ENCODE measurements at regions not wholly inside any gene's neighbourhood (a gene's known extent, or its start where the extent isn't known, plus 50 kb on each side); places are given as distances from the start of the nearest gene placed in this dataset.

DNA sequence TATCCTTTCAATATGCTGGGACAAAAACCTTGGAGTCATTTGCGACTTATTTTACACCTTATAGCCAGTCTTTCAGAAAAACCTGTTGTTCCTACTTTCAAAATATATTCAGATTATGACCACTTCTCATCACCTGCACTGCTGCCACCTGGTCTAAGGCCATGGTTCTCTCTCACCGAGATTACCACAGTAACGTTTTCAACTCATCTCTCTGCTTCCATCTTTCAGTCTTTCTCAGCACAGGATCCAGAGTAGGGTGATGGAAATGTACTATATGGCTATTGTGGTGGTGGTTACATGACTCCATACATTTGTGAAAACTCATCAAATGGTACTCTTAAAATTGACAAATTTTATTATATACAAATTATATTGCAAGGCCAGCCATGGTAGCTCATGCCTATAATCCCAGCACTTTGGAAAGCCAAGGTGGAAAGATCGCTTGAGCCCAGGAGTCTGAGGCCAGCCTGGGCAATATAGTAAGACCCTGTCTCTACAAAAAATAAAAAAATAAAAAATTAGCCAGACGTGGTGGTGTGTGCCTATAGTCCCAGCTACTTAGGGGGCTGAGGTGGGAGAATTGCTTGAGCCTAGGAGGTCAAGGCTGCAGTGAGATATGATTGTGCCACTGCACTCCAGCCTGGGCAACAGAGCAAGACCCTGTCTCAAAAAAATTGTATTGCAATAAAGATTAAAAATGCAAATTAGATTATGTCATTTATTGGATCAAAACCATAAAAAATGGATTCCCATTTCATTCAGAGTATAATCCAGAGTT, 120.9 kb upstream of the PPP2R5A start (continued):
- no peak for TF ChIP-seq JUNB (IDR thresholded peaks at IDR 0.05; ENCODE audit: unreplicated experiment)
- TF ChIP-seq, protein P1, sequence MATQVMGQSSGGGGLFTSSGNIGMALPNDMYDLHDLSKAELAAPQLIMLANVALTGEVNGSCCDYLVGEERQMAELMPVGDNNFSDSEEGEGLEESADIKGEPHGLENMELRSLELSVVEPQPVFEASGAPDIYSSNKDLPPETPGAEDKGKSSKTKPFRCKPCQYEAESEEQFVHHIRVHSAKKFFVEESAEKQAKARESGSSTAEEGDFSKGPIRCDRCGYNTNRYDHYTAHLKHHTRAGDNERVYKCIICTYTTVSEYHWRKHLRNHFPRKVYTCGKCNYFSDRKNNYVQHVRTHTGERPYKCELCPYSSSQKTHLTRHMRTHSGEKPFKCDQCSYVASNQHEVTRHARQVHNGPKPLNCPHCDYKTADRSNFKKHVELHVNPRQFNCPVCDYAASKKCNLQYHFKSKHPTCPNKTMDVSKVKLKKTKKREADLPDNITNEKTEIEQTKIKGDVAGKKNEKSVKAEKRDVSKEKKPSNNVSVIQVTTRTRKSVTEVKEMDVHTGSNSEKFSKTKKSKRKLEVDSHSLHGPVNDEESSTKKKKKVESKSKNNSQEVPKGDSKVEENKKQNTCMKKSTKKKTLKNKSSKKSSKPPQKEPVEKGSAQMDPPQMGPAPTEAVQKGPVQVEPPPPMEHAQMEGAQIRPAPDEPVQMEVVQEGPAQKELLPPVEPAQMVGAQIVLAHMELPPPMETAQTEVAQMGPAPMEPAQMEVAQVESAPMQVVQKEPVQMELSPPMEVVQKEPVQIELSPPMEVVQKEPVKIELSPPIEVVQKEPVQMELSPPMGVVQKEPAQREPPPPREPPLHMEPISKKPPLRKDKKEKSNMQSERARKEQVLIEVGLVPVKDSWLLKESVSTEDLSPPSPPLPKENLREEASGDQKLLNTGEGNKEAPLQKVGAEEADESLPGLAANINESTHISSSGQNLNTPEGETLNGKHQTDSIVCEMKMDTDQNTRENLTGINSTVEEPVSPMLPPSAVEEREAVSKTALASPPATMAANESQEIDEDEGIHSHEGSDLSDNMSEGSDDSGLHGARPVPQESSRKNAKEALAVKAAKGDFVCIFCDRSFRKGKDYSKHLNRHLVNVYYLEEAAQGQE (IDR thresholded peaks at IDR 0.05; ENCODE audit: unreplicated experiment): no peak
- TF ChIP-seq, protein P2, sequence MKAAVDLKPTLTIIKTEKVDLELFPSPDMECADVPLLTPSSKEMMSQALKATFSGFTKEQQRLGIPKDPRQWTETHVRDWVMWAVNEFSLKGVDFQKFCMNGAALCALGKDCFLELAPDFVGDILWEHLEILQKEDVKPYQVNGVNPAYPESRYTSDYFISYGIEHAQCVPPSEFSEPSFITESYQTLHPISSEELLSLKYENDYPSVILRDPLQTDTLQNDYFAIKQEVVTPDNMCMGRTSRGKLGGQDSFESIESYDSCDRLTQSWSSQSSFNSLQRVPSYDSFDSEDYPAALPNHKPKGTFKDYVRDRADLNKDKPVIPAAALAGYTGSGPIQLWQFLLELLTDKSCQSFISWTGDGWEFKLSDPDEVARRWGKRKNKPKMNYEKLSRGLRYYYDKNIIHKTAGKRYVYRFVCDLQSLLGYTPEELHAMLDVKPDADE (IDR thresholded peaks at IDR 0.05): no peak

DNA sequence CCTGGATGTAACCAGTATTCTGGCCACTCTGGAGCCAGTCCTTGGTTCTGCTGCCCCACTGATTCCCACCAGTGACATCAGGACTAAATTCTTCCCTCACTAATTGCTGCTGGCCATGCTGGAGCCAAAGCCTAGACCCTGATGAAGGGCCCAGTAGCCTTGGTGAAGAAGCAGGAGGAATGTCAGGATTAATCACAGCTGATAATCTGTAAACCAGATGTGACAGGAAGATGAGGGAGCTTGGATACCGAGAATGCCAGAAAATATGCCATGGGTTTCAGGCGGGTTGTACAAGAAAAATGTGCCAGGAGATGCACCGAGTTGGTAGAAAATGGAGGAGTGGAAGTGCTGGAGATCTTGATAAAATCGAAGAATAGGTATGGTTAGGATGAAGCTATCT, 119.0 kb upstream of the PPP2R5A start:
- no peak for ATAC-seq
- DNase-seq (ENCODE audit: low spot score): no peak
- no peaks in the 10 kb centered on the region for H3K9me3 Mint-ChIP-seq
- H3K4me3 Mint-ChIP-seq: no peak overlapping the region
- H3F3A ChIP-seq (replicated peaks; ENCODE audit: low read depth): no peaks in the 10 kb centered on the region
- H3K79me2 ChIP-seq (replicated peaks; ENCODE audit: insufficient read depth): no peaks in the 10 kb centered on the region
- no peak overlapping the region for H3K27ac Mint-ChIP-seq
- no peak overlapping the region for H3K4me3 ChIP-seq
- no peaks in the 10 kb centered on the region; the same call in 2 of the 3 replicates for H3K4me1 Mint-ChIP-seq
- no peaks in the 10 kb centered on the region for H3K27me3 Mint-ChIP-seq (ENCODE audit: insufficient read depth, low read depth, poor library complexity)
- TF ChIP-seq, protein P3, sequence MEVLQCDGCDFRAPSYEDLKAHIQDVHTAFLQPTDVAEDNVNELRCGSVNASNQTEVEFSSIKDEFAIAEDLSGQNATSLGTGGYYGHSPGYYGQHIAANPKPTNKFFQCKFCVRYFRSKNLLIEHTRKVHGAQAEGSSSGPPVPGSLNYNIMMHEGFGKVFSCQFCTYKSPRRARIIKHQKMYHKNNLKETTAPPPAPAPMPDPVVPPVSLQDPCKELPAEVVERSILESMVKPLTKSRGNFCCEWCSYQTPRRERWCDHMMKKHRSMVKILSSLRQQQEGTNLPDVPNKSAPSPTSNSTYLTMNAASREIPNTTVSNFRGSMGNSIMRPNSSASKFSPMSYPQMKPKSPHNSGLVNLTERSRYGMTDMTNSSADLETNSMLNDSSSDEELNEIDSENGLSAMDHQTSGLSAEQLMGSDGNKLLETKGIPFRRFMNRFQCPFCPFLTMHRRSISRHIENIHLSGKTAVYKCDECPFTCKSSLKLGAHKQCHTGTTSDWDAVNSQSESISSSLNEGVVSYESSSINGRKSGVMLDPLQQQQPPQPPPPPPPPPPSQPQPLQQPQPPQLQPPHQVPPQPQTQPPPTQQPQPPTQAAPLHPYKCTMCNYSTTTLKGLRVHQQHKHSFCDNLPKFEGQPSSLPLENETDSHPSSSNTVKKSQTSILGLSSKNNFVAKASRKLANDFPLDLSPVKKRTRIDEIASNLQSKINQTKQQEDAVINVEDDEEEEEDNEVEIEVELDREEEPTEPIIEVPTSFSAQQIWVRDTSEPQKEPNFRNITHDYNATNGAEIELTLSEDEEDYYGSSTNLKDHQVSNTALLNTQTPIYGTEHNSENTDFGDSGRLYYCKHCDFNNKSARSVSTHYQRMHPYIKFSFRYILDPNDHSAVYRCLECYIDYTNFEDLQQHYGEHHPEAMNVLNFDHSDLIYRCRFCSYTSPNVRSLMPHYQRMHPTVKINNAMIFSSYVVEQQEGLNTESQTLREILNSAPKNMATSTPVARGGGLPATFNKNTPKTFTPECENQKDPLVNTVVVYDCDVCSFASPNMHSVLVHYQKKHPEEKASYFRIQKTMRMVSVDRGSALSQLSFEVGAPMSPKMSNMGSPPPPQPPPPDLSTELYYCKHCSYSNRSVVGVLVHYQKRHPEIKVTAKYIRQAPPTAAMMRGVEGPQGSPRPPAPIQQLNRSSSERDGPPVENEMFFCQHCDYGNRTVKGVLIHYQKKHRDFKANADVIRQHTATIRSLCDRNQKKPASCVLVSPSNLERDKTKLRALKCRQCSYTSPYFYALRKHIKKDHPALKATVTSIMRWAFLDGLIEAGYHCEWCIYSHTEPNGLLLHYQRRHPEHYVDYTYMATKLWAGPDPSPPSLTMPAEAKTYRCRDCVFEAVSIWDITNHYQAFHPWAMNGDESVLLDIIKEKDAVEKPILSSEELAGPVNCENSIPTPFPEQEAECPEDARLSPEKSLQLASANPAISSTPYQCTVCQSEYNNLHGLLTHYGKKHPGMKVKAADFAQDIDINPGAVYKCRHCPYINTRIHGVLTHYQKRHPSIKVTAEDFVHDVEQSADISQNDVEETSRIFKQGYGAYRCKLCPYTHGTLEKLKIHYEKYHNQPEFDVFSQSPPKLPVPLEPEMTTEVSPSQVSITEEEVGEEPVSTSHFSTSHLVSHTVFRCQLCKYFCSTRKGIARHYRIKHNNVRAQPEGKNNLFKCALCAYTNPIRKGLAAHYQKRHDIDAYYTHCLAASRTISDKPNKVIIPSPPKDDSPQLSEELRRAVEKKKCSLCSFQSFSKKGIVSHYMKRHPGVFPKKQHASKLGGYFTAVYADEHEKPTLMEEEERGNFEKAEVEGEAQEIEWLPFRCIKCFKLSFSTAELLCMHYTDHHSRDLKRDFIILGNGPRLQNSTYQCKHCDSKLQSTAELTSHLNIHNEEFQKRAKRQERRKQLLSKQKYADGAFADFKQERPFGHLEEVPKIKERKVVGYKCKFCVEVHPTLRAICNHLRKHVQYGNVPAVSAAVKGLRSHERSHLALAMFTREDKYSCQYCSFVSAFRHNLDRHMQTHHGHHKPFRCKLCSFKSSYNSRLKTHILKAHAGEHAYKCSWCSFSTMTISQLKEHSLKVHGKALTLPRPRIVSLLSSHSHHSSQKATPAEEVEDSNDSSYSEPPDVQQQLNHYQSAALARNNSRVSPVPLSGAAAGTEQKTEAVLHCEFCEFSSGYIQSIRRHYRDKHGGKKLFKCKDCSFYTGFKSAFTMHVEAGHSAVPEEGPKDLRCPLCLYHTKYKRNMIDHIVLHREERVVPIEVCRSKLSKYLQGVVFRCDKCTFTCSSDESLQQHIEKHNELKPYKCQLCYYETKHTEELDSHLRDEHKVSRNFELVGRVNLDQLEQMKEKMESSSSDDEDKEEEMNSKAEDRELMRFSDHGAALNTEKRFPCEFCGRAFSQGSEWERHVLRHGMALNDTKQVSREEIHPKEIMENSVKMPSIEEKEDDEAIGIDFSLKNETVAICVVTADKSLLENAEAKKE (CRISPR knock-in tag; IDR thresholded peaks at IDR 0.05): no peak
- TF ChIP-seq, protein P1 (IDR thresholded peaks at IDR 0.05; ENCODE audit: unreplicated experiment): no peak
- no peaks in the 10 kb centered on the region; the same call in 2 of the 3 replicates for H3K36me3 Mint-ChIP-seq (ENCODE audit: low read depth)
- H3K27me3 ChIP-seq (ENCODE audit: insufficient read depth): no peaks in the 10 kb centered on the region
- no peak overlapping the region for H3K4me2 ChIP-seq
- H3K27ac ChIP-seq (ENCODE audit: low read depth): no peak overlapping the region
- H3K36me3 ChIP-seq (ENCODE audit: insufficient read depth): no peaks in the 10 kb centered on the region
- H4K20me1 ChIP-seq (replicated peaks; ENCODE audit: insufficient read depth): no peaks in the 10 kb centered on the region
- H2AFZ ChIP-seq: no peak overlapping the region
- H3K4me1 ChIP-seq (ENCODE audit: insufficient read depth): no peaks in the 10 kb centered on the region
- H3K9me2 ChIP-seq (ENCODE audit: insufficient read depth): no peaks in the 10 kb centered on the region
